COLO668 (cell line): ENCODE measurements at regions not wholly inside any gene's neighbourhood (a gene's known extent, or its start where the extent isn't known, plus 50 kb on each side); places are given as distances from the start of the nearest gene placed in this dataset.
A peak's percentile ranks its signal among the peaks of the same experiment; 100 is the strongest.
"Not testable (repeated sequence)": the region's sequence is repeated elsewhere in the genome, so short reads cannot be mapped to it uniquely, and the experiment has no call there.

Experiments
- DNase-seq: peaks from one replicate; lab custom pipeline; 2025; ENCODE audit not compliant: unreplicated experiment; lab: John Stamatoyannopoulos, UW

- DNase-seq: no peak
Observed at GRCh38 chr4:91653067-91653466, 650.7 kb upstream of the GRID2 start.

- no peak for DNase-seq
Observed at GRCh38 chr4:91681091-91681490, 622.7 kb upstream of the GRID2 start.

- DNase-seq: no peak
Observed at GRCh38 chr4:91681544-91681943, 622.2 kb upstream of the GRID2 start.

GRCh38 chr4:91684955-91685354 lies 618.8 kb upstream of the GRID2 start:
- no peak for DNase-seq

GRCh38 chr4:91688413-91688812 lies 615.4 kb upstream of the GRID2 start:
- no peak for DNase-seq

- not testable (repeated sequence) for DNase-seq
Observed at GRCh38 chr4:91699691-91700090, 604.1 kb upstream of the GRID2 start.

GRCh38 chr4:91729851-91730250 lies 573.9 kb upstream of the GRID2 start:
- no peak for DNase-seq

GRCh38 chr4:91734682-91735081 lies 569.1 kb upstream of the GRID2 start:
- no peak for DNase-seq

GRCh38 chr4:91738831-91739230 lies 564.9 kb upstream of the GRID2 start:
- not testable (repeated sequence) for DNase-seq

- no peak for DNase-seq
Observed at GRCh38 chr4:91746551-91746950, 557.2 kb upstream of the GRID2 start.

- DNase-seq: no peak
Observed at GRCh38 chr4:91751961-91752360, 551.8 kb upstream of the GRID2 start.

GRCh38 chr4:91754716-91755115 lies 549.0 kb upstream of the GRID2 start:
- no peak for DNase-seq

- DNase-seq: no peak
Observed at GRCh38 chr4:91758487-91758886, 545.3 kb upstream of the GRID2 start.

- DNase-seq: no peak
Observed at GRCh38 chr4:91764085-91764484, 539.7 kb upstream of the GRID2 start.

GRCh38 chr4:91769912-91770311 lies 533.9 kb upstream of the GRID2 start:
- DNase-seq: no peak

GRCh38 chr4:91791631-91792030 lies 512.1 kb upstream of the GRID2 start:
- peak; percentile 51 for DNase-seq

GRCh38 chr4:91795947-91796346 lies 507.8 kb upstream of the GRID2 start:
- no peak for DNase-seq

GRCh38 chr4:91812319-91812718 lies 491.4 kb upstream of the GRID2 start:
- DNase-seq: no peak

GRCh38 chr4:91824773-91825172 lies 479.0 kb upstream of the GRID2 start:
- no peak for DNase-seq

- no peak for DNase-seq
Observed at GRCh38 chr4:91826186-91826585, 477.6 kb upstream of the GRID2 start.

- no peak for DNase-seq
Observed at GRCh38 chr4:91827914-91828313, 475.9 kb upstream of the GRID2 start.

GRCh38 chr4:91829531-91829930 lies 474.2 kb upstream of the GRID2 start:
- no peak for DNase-seq

GRCh38 chr4:91830681-91831395 lies 472.9 kb upstream of the GRID2 start:
- DNase-seq: no peak
